GM12801 (cell line): ENCODE measurements at regions not wholly inside any gene's neighbourhood (a gene's known extent, or its start where the extent isn't known, plus 50 kb on each side); places are given as distances from the start of the nearest gene placed in this dataset.

Source experiments
- TF ChIP-seq, protein P1 (sequence below): IDR thresholded peaks from one replicate; pipeline ENCODE4 v1.5.1; 2011; ENCODE audit warnings: control low read depth; ENCODE audit not compliant: insufficient read length; ENCODE audit errors: extremely low read depth

DNA sequence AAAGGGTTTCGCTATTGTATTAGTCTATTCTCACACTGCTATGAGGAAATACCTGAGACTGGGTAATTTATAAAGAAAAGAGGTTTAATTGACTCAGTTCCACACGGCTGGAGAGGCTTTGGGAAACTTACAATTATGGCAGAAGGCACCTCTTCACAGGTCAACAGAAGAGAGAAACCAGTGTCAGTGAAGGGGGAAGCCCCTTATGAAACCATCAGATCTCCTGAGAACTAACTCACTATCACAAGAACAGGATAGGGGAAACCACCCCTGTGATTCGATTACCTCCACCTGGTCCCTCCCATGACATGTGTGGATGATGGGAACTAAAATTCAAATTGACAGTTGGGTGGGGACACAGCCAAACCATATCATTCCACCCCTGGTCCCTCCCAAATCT, 589.5 kb downstream of the CENPC start:
- TF ChIP-seq, protein P1, sequence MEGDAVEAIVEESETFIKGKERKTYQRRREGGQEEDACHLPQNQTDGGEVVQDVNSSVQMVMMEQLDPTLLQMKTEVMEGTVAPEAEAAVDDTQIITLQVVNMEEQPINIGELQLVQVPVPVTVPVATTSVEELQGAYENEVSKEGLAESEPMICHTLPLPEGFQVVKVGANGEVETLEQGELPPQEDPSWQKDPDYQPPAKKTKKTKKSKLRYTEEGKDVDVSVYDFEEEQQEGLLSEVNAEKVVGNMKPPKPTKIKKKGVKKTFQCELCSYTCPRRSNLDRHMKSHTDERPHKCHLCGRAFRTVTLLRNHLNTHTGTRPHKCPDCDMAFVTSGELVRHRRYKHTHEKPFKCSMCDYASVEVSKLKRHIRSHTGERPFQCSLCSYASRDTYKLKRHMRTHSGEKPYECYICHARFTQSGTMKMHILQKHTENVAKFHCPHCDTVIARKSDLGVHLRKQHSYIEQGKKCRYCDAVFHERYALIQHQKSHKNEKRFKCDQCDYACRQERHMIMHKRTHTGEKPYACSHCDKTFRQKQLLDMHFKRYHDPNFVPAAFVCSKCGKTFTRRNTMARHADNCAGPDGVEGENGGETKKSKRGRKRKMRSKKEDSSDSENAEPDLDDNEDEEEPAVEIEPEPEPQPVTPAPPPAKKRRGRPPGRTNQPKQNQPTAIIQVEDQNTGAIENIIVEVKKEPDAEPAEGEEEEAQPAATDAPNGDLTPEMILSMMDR: no peak

DNA sequence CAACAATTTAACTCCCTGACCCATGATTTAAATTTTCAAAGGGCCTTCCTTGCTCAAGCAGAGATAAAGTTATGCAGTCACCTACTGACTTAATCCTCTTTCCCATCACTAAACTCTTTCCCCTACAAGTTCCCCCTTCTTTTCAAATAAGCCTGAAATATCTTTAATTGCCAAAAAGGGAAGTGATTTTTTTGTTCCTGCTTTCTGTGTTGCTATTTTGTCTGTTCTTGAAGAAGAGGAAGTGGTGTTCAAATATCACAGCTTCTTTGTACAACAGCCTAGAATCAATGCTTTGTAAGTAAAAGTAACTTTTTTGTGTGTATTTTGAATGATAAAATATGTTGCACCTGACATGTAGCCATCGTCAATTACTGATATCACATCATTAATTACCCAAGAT, 595.9 kb downstream of the CENPC start:
- TF ChIP-seq, protein P1: no peak

DNA sequence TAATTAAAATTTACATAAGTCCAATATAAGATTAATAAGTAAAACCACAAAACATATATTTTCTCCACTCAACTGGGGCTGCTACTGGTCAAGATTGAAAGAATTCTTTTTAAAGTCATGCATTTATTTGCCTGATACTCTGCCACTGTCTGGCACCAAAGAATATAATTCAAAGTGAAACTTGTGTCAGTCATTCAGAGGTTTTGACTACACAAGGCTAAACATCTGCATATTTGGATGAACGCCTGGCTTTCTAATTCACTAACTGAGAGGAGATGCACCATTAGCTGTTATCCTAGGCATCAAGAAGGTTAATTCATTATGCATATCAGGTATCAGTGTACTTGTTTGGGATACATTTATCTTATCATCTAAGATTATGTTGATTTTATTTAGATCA, 598.5 kb downstream of the CENPC start:
- TF ChIP-seq, protein P1: no peak

GRCh38 chr4:66943112-66943511, 602.2 kb downstream of the CENPC start:
- TF ChIP-seq, protein P1: no peak

DNA sequence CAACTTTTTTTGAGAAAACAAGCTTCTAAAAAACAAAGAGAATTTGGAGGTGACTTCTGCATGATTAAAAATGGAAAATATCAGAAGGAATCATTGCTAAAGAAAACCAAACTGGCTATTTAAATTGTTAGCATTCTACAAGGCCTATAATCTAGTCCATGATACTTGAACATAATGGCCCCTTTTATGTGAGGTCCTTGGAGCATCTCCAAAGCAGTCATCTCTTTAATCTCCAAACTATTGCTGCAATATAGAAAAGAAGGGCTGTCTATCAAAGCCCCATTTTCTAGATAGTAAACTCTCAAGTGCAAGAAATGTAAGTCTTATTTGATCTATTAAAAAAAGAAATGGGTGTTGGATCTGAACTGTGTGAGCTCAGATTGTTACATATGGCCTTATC, 615.1 kb downstream of the CENPC start:
- TF ChIP-seq, protein P1: no peak

DNA sequence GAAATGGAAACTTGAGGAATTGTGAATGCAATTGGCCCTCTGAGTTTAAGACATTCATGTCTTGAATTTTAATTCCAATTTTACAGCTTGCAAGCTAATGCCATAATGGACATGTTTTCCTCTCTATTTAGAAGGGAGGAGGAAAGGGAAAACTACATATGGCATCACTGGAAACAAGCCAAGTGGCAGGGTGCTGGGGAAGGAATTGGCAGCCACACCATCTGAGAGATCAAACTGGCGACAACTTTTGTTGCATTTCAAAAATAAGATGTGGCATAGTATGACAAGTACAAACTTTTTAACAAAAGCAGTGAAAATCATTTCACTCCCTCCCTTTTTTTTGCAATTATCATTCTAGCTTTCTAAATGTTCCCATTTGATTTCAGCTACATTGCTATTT, 615.6 kb downstream of the CENPC start:
- TF ChIP-seq, protein P1: no peak

DNA sequence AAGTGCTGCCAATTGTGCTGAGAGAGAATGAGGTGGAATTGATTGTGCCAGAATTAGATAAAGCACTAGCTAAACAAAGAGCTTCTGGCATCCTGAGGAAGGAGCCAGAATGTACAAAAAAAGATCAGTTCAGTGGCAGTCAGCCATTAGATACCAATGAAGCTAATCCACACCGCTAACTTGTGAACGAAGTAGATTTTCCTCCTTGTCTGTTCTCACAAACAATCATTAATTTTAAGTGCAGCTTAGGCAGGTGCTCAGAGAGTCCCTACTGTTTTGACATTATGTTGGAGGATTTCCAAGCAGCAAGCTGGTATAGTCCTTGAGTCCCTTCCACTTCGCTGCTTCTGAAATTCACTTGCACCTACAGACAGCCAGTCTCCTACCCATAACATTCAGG, 617.4 kb downstream of the CENPC start:
- TF ChIP-seq, protein P1: no peak

GRCh38 chr4:66926687-66927086, 618.6 kb downstream of the CENPC start:
- TF ChIP-seq, protein P1: no peak
